HG02623 (cell line): ENCODE measurements at regions not wholly inside any gene's neighbourhood (a gene's known extent, or its start where the extent isn't known, plus 50 kb on each side); places are given as distances from the start of the nearest gene placed in this dataset.
A peak's percentile ranks its signal among the peaks of the same experiment; 100 is the strongest.
"Not testable (repeated sequence)": the region's sequence is repeated elsewhere in the genome, so short reads cannot be mapped to it uniquely, and the experiment has no call there.

ENCODE experiments used
- ATAC-seq: cut with Tn5 transposase; IDR thresholded peaks from one replicate; pipeline ENCODE4 v1.9.1; 2021; ENCODE audit warnings: moderate library complexity; ENCODE audit not compliant: unreplicated experiment

- ATAC-seq: no peak
Observed at GRCh38 chr2:190584980-190585661, 50.6 kb upstream of the NEMP2 start.

- no peak for ATAC-seq
Observed at GRCh38 chr2:190587106-190587505, 52.6 kb upstream of the NEMP2 start.

- ATAC-seq: peak; percentile 51
Observed at GRCh38 chr2:190589008-190589407, 54.5 kb upstream of the NEMP2 start.

GRCh38 chr2:190591437-190591836 is 56.9 kb upstream of the NEMP2 start:
- ATAC-seq: no peak

GRCh38 chr2:190592831-190593230 is 56.1 kb upstream of the NAB1 start:
- ATAC-seq: no peak

GRCh38 chr2:190595879-190596278 is 53.0 kb upstream of the NAB1 start:
- not testable (repeated sequence) for ATAC-seq

GRCh38 chr2:190596993-190597392 is 51.9 kb upstream of the NAB1 start:
- ATAC-seq: no peak

- ATAC-seq: no peak
Observed at GRCh38 chr2:190598621-190599020, 50.3 kb upstream of the NAB1 start.

- no peak for ATAC-seq
Observed at GRCh38 chr2:190599073-190599472, 49.8 kb upstream of the NAB1 start.
